GM12878 (cell line): ENCODE measurements at regions not wholly inside any gene's neighbourhood (a gene's known extent, or its start where the extent isn't known, plus 50 kb on each side); places are given as distances from the start of the nearest gene placed in this dataset.

Experiments used
- ATAC-seq: fragments of 200-7000 bp; cut with Tn5 transposase; 3 replicates; pipeline ENCODE4 v1.9.1; 2020; ENCODE audit warnings: mild to moderate bottlenecking, moderate library complexity
- BruUV-seq: library from RNA; stranded (reverse); fragments of 400-500 nt; replicated peaks from 2 replicates; lab custom pipeline; 2021; lab: Mats Ljungman, UMichigan
- CTCF ChIA-PET: fragments of 300-600 bp; sonication (Branson Sonifier 250); formaldehyde crosslinking; extraction: SDS; loops from one replicate; lab custom pipeline; 2021; ENCODE audit warnings: inconsistent platforms; lab: Yijun Ruan, JAX
- POLR2A ChIA-PET: fragments of 350-600 bp; formaldehyde crosslinking; extraction: SDS; loops from one replicate; lab custom pipeline; 2021; ENCODE audit warnings: inconsistent platforms; lab: Charles Lee
- RAD21 ChIA-PET: fragments of 300-600 bp; sonication (Branson Sonifier 250); formaldehyde crosslinking; loops from one replicate; lab custom pipeline; 2023; ENCODE audit warnings: antibody characterized with exemption; ENCODE audit not compliant: unreplicated experiment; lab: Charles Lee
- SMC1A ChIA-PET: fragments of 300-600 bp; sonication (Branson Sonifier 250); formaldehyde crosslinking; loops from one replicate; lab custom pipeline; 2023; ENCODE audit not compliant: unreplicated experiment, uncharacterized antibody; lab: Charles Lee
- DNase-seq: peaks from one replicate; pipeline ENCODE4 v3.0.0-alpha.2; 2011; ENCODE audit warnings: low read depth, low spot score
- FAIRE-seq: peaks from 3 replicates; lab custom pipeline; 2011; peaks lifted over from hg19 to GRCh38; lab: Jason Lieb, UNC
- H2AFZ ChIP-seq: 2 replicates; pipeline ENCODE4 v1.6.0; 2011; ENCODE audit warnings: low read depth, low read length, control low read depth; ENCODE audit not compliant: control insufficient read depth
- H3K27ac ChIP-seq: 2 replicates; pipeline ENCODE4 v1.5.1; 2011; ENCODE audit warnings: control low read depth; ENCODE audit not compliant: control insufficient read depth, insufficient read depth
- H3K27me3 ChIP-seq, 2 experiments: replicated peaks in 1 of 2; 2 replicates each; pipeline versions ENCODE4 v1.6.0 to v1.6.1; 2011; ENCODE audit warnings: low read length in 1 of 2; ENCODE audit not compliant: control insufficient read depth in 2 of 2, insufficient read depth in 2 of 2
- H3K36me3 ChIP-seq, 2 experiments: 2 replicates each; pipeline ENCODE4 v1.5.1; 2011; ENCODE audit warnings: low read length in 1 of 2; ENCODE audit not compliant: control insufficient read depth in 2 of 2, insufficient read depth in 2 of 2
- H3K4me1 ChIP-seq: 2 replicates; pipeline ENCODE4 v1.6.1; 2011; ENCODE audit warnings: mild to moderate bottlenecking, low read length, moderate library complexity, mixed read lengths; ENCODE audit not compliant: control insufficient read depth, insufficient read depth
- H3K4me2 ChIP-seq: 2 replicates; pipeline ENCODE4 v1.6.0; 2011; ENCODE audit warnings: control low read depth; ENCODE audit not compliant: control insufficient read depth, insufficient read depth
- H3K4me3 ChIP-seq: fragments of 200-600 bp; sonication (generic); 2 replicates; pipeline ENCODE4 v1.5.1; 2016
- H3K79me2 ChIP-seq: 2 replicates; pipeline ENCODE4 v1.6.0; 2011; ENCODE audit warnings: low read length; ENCODE audit not compliant: control insufficient read depth, insufficient read depth
- H3K9ac ChIP-seq: 2 replicates; pipeline ENCODE4 v1.8.0; 2011; ENCODE audit warnings: low read length, control low read depth, mixed read lengths; ENCODE audit not compliant: control insufficient read depth, insufficient read depth
- H3K9me3 ChIP-seq: replicated peaks from 3 replicates; pipeline ENCODE4 v1.5.1; 2011; ENCODE audit warnings: mild to moderate bottlenecking, low read length; ENCODE audit not compliant: control insufficient read depth, insufficient read depth
- H4K20me1 ChIP-seq: 2 replicates; pipeline ENCODE4 v1.6.0; 2011; ENCODE audit not compliant: control insufficient read depth, insufficient read depth
- ATF7 ChIP-seq: fragments of 450-650 bp; IDR thresholded peaks from 2 replicates; pipeline ENCODE4 v1.6.1; 2016; ENCODE audit warnings: low read depth, mild to moderate bottlenecking
- ESRRA ChIP-seq: IDR thresholded peaks from 2 replicates; pipeline ENCODE4 v1.6.1; 2012; ENCODE audit warnings: mild to moderate bottlenecking, low read length, improper control_type of control experiment
- KAT2A ChIP-seq: conservative IDR thresholded peaks from 2 replicates; pipeline ENCODE4 v1.6.1; 2011; ENCODE audit warnings: low read depth, low read length; ENCODE audit not compliant: control insufficient read depth
- MXI1 ChIP-seq: fragments of 150-350 bp; IDR thresholded peaks from 2 replicates; pipeline ENCODE4 v1.6.1; 2011; ENCODE audit warnings: low read depth, mild to moderate bottlenecking, inconsistent platforms, low read length, improper control_type of control experiment
- NBN ChIP-seq: fragments of 450-650 bp; IDR thresholded peaks from 2 replicates; pipeline ENCODE4 v1.6.1; 2016
- PML ChIP-seq: IDR thresholded peaks from 2 replicates; pipeline ENCODE4 v1.6.1; 2012; ENCODE audit warnings: low read length, inconsistent platforms
- SMC3 ChIP-seq: IDR thresholded peaks from 2 replicates; pipeline ENCODE4 v1.6.1; 2011; ENCODE audit warnings: low read length, improper control_type of control experiment, borderline replicate concordance
- SP1 ChIP-seq: IDR thresholded peaks from one replicate; pipeline ENCODE4 v1.6.1; 2011; ENCODE audit warnings: low read depth, low read length
- SREBF1 ChIP-seq: IDR thresholded peaks from 2 replicates; pipeline ENCODE4 v1.6.1; 2012; ENCODE audit warnings: mild to moderate bottlenecking, low read length
- SUPT20H ChIP-seq: IDR thresholded peaks from 2 replicates; pipeline ENCODE4 v1.6.1; 2011; ENCODE audit warnings: low read depth, mild to moderate bottlenecking, low read length, moderate library complexity, borderline replicate concordance; ENCODE audit not compliant: control insufficient read depth
- WGBS: methylation state at CpG from one replicate; pipeline ENCODE4 v1.1.6; 2016; ENCODE audit warnings: low lambda C conversion rate; ENCODE audit not compliant: insufficient replicate concordance, insufficient coverage; ENCODE audit errors: missing lambda C conversion rate; 5-methylcytosine and 5-hydroxymethylcytosine counted together
- in situ Hi-C: fragments of 300-500 bp; cut with MboI; formaldehyde crosslinking; loops from 9 replicates; pipeline ENCODE4 v1.14.3; 2018; ENCODE audit warnings: mixed read lengths
- intact Hi-C: fragments of 100-400 bp; cut with micrococcal nuclease; formaldehyde crosslinking; loops from one replicate; pipeline ENCODE4 v1.14.2; 2022; ENCODE audit not compliant: unreplicated experiment
- TF ChIP-seq, protein P1 (sequence below): IDR thresholded peaks from 2 replicates; pipeline ENCODE4 v1.6.1; 2011; ENCODE audit warnings: low read depth, low read length, improper control_type of control experiment, borderline replicate concordance
- TF ChIP-seq, protein P2 (sequence below): fragments of 150-350 bp; IDR thresholded peaks from 2 replicates; pipeline ENCODE4 v1.6.1; 2016; ENCODE audit warnings: low read depth, low read length

GRCh38 chr18:46369323-46369722, 265.1 kb downstream of the HAUS1 start:
- BruUV-seq = no TSS peak
- no peak for FAIRE-seq
- intact Hi-C loops (no loop called here), in situ Hi-C loops (no loop called here)
- CTCF ChIA-PET = interaction anchor here (1.7 kb wide), 1 partner anchor 18 kb away, joined by 4 read pairs; no protein-coding TSS in a partner anchor
- no peaks in the 10 kb centered on the region for H3K36me3 ChIP-seq
- H3K27me3 ChIP-seq = no peaks in the 10 kb centered on the region
- no peaks in the 10 kb centered on the region for H3K79me2 ChIP-seq
- SMC1A ChIA-PET = no interaction called here
- POLR2A ChIA-PET = no interaction called here
- no peaks in the 10 kb centered on the region for H3K4me1 ChIP-seq
- TF ChIP-seq SUPT20H = no peak
- TF ChIP-seq KAT2A = no peak
- TF ChIP-seq, protein P1, sequence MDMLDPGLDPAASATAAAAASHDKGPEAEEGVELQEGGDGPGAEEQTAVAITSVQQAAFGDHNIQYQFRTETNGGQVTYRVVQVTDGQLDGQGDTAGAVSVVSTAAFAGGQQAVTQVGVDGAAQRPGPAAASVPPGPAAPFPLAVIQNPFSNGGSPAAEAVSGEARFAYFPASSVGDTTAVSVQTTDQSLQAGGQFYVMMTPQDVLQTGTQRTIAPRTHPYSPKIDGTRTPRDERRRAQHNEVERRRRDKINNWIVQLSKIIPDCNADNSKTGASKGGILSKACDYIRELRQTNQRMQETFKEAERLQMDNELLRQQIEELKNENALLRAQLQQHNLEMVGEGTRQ = no peak
- no peak for TF ChIP-seq SMC3
- no peak for TF ChIP-seq PML
- TF ChIP-seq ATF7 = no peak
- TF ChIP-seq ESRRA = no peak
- TF ChIP-seq, protein P2, sequence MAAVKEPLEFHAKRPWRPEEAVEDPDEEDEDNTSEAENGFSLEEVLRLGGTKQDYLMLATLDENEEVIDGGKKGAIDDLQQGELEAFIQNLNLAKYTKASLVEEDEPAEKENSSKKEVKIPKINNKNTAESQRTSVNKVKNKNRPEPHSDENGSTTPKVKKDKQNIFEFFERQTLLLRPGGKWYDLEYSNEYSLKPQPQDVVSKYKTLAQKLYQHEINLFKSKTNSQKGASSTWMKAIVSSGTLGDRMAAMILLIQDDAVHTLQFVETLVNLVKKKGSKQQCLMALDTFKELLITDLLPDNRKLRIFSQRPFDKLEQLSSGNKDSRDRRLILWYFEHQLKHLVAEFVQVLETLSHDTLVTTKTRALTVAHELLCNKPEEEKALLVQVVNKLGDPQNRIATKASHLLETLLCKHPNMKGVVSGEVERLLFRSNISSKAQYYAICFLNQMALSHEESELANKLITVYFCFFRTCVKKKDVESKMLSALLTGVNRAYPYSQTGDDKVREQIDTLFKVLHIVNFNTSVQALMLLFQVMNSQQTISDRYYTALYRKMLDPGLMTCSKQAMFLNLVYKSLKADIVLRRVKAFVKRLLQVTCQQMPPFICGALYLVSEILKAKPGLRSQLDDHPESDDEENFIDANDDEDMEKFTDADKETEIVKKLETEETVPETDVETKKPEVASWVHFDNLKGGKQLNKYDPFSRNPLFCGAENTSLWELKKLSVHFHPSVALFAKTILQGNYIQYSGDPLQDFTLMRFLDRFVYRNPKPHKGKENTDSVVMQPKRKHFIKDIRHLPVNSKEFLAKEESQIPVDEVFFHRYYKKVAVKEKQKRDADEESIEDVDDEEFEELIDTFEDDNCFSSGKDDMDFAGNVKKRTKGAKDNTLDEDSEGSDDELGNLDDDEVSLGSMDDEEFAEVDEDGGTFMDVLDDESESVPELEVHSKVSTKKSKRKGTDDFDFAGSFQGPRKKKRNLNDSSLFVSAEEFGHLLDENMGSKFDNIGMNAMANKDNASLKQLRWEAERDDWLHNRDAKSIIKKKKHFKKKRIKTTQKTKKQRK = no peak
- TF ChIP-seq SREBF1 = no peak
- TF ChIP-seq NBN = no peak
- no peak for TF ChIP-seq MXI1
- TF ChIP-seq SP1 = no peak
- RAD21 ChIA-PET = no interaction called here
- ATAC-seq = no peak
- no peaks in the 10 kb centered on the region; the same call in 2 of the 3 replicates for H3K9me3 ChIP-seq
- WGBS = 0% methylated on average over 4 of the region's 4 CpGs
- H3K4me2 ChIP-seq = no peak overlapping the region
- no peak overlapping the region for H3K27ac ChIP-seq
- H2AFZ ChIP-seq = no peak overlapping the region
- no peak overlapping the region for H3K4me3 ChIP-seq
- DNase-seq = no peak
- no peaks in the 10 kb centered on the region for H4K20me1 ChIP-seq
- H3K9ac ChIP-seq = no peak overlapping the region
